ENCODE measurements at regions not wholly inside any gene's neighbourhood (a gene's known extent, or its start where the extent isn't known, plus 50 kb on each side); places are given as distances from the start of the nearest gene placed in this dataset.

GRCh38 chr1:222015686-222016085, 273.8 kb upstream of the DUSP10 start:
- no peaks in the 10 kb centered on the region for H3K36me3 ChIP-seq

GRCh38 chr1:222014001-222014400, 272.1 kb upstream of the DUSP10 start:
- intact Hi-C loops (cut with DNase I; ENCODE audit: low total_unique reads), result no loop called here
- TF ChIP-seq EP300 (IDR thresholded peaks at IDR 0.05) (no peak), CTCF (IDR thresholded peaks at IDR 0.05) (no peak), POLR2A (IDR thresholded peaks at IDR 0.05) (no peak), POLR2AphosphoS5 (IDR thresholded peaks at IDR 0.05) (no peak)
- no peak for DNase-seq
- no peaks in the 10 kb centered on the region for H3K9me3 ChIP-seq
- no peaks in the 10 kb centered on the region for H3K36me3 ChIP-seq
- H3K4me3 ChIP-seq, result no peak overlapping the region
- WGBS, 5 donors, result 80 to 91% (median 89%) methylated on average over 4 of the region's 4 CpGs
- H3K27me3 ChIP-seq, result no peaks in the 10 kb centered on the region
- no peaks in the 10 kb centered on the region for H3K4me1 ChIP-seq
- no peak overlapping the region for H3K27ac ChIP-seq

More at GRCh38 chr1:222015686-222016085, 273.8 kb upstream of the DUSP10 start:
- Histone ChIP-seq H3K27ac (no peak overlapping the region), H3K9me3 (no peaks in the 10 kb centered on the region), H3K4me3 (no peak overlapping the region), H3K27me3 (no peaks in the 10 kb centered on the region), H3K4me1 (no peaks in the 10 kb centered on the region)
- WGBS, 5 donors, result 70 to 87% (median 81%) methylated on average over 3 of the region's 3 CpGs
- TF ChIP-seq POLR2AphosphoS5 (IDR thresholded peaks at IDR 0.05) (no peak), CTCF (IDR thresholded peaks at IDR 0.05) (no peak), EP300 (IDR thresholded peaks at IDR 0.05) (no peak), POLR2A (IDR thresholded peaks at IDR 0.05) (no peak)
- intact Hi-C loops (cut with DNase I; ENCODE audit: low total_unique reads), result no loop called here
- no peak for DNase-seq

- no peak for DNase-seq
- Histone ChIP-seq H3K36me3 (no peaks in the 10 kb centered on the region), H3K27ac (no peak overlapping the region), H3K4me3 (no peak overlapping the region), H3K27me3 (no peaks in the 10 kb centered on the region), H3K4me1 (peaks cover 0 to 2% (median 0%) of the 10 kb centered on the region in 4 donors), H3K9me3 (no peaks in the 10 kb centered on the region)
- TF ChIP-seq EP300 (IDR thresholded peaks at IDR 0.05) (no peak), POLR2AphosphoS5 (IDR thresholded peaks at IDR 0.05) (no peak), CTCF (IDR thresholded peaks at IDR 0.05) (no peak), POLR2A (IDR thresholded peaks at IDR 0.05) (no peak)
- 76 to 84% (median 81%) methylated on average over 2 of the region's 2 CpGs for WGBS, 5 donors
- intact Hi-C loops (cut with DNase I; ENCODE audit: low total_unique reads), result no loop called here
Measured at GRCh38 chr1:222012816-222013215, 270.9 kb upstream of the DUSP10 start.

GRCh38 chr1:222010306-222010705, 268.4 kb upstream of the DUSP10 start:
- WGBS, 5 donors, result 36 to 69% (median 42%) methylated on average over 1 of the region's 1 CpG
- no peaks in the 10 kb centered on the region for H3K36me3 ChIP-seq
- no peaks in the 10 kb centered on the region for H3K27me3 ChIP-seq
- H3K4me3 ChIP-seq, result no peak overlapping the region
- intact Hi-C loops (cut with DNase I; ENCODE audit: low total_unique reads), result no loop called here
- no peak overlapping the region for H3K27ac ChIP-seq
- no peak for TF ChIP-seq EP300 (IDR thresholded peaks at IDR 0.05)
- TF ChIP-seq POLR2A (IDR thresholded peaks at IDR 0.05), result no peak
- TF ChIP-seq CTCF (IDR thresholded peaks at IDR 0.05), result no peak
- TF ChIP-seq POLR2AphosphoS5 (IDR thresholded peaks at IDR 0.05), result no peak
- no peaks in the 10 kb centered on the region for H3K9me3 ChIP-seq
- H3K4me1 ChIP-seq, result peaks cover 0 to 4% (median 0%) of the 10 kb centered on the region in 4 donors
- DNase-seq, result peak in 1 of 2 donors; percentile 23

All from stomach (tissue), 8 donors.